CD1c-positive myeloid dendritic cell (primary cell): ENCODE measurements at regions not wholly inside any gene's neighbourhood (a gene's known extent, or its start where the extent isn't known, plus 50 kb on each side); places are given as distances from the start of the nearest gene placed in this dataset.
A peak's percentile ranks its signal among the peaks of the same experiment; 100 is the strongest.
"Not testable (repeated sequence)": the region's sequence is repeated elsewhere in the genome, so short reads cannot be mapped to it uniquely, and the experiment has no call there.

ENCODE experiments used
- DNase-seq: peaks from one replicate; pipeline ENCODE4 v3.0.0-alpha.2; 2016; ENCODE audit errors: extremely low spot score

GRCh38 chr7:130945411-130945811 is 211.4 kb upstream of the KLF14 start:
- DNase-seq = no peak

GRCh38 chr7:130946114-130946513 is 212.1 kb upstream of the KLF14 start:
- DNase-seq = no peak

DNA sequence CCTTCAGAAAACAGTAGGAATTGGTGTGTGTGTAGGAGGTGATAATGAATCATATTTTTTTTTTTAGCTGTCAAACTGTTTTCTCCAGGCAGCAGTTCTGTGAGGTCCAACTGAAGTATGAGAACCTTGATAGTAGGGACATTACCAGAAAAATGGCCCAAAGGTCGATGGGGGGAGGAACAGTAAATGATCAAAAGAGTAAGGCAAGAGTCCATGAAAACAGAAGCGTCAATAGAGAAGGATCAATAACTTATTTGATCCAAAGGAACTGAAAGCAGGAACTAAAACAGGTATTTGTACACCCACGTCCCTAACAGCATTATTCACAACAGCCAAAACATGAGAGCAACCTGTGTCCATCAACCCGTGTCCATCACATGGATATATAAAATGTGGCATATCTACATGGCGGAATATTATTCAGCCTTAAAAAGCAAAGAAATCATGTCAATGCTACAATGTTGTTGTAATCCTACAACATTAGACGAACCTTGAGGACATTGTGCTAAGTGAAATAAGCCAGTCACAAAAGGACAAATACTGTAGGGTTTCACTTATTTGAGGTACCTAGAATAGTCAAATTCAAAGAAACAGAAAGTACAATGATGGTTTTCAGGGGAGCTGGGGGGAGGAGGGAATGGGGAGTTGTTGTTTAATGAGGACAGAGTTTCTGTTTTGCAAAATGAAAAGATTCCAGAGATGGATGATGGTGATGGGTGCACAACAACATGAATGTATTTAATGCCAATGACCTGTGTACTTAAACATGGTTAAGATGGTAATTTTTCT is 214.0 kb upstream of the KLF14 start:
- no peak for DNase-seq

- DNase-seq = no peak
Measured at GRCh38 chr7:130948822-130949221, 214.8 kb upstream of the KLF14 start.

DNA sequence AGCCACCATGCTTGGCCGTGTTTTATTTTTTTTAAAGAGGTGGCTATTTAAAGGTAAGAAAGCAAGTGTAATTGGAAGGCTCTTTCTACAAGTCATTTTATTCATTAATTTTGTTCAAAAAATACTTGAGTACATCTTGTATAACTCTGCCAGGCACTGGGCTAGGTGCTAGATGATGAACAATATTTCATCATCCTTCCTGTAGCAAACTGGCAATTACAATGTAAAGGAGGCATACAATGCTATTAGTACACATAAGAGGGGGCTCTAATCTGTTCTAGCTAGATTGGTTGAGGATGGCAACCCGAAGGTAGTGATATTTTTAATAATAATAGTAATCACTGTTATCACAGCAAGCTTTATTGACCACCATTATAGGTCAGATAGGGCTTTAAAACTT is 215.5 kb upstream of the KLF14 start:
- DNase-seq = no peak

GRCh38 chr7:130950054-130950453 is 216.0 kb upstream of the KLF14 start:
- DNase-seq = no peak

DNA sequence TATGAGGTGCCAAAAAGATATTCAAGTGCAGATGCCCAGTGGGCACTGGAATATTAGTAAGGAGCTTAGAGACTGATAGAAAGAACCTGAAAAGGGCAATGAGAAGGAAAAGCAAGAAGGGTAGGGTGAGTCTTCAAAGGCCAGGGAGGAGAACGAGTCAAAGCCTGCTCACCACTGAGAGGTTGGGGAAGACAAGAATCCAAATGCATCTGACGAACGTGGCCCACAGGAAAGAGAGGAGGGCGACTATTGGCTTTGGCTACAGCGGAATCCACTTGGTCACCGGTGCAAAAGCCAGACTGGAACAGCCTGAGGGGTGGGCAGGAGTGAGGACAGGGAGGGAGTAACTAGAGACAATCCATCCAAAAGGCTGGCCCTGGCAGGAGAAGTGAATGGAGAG is 216.7 kb upstream of the KLF14 start:
- DNase-seq = no peak

DNA sequence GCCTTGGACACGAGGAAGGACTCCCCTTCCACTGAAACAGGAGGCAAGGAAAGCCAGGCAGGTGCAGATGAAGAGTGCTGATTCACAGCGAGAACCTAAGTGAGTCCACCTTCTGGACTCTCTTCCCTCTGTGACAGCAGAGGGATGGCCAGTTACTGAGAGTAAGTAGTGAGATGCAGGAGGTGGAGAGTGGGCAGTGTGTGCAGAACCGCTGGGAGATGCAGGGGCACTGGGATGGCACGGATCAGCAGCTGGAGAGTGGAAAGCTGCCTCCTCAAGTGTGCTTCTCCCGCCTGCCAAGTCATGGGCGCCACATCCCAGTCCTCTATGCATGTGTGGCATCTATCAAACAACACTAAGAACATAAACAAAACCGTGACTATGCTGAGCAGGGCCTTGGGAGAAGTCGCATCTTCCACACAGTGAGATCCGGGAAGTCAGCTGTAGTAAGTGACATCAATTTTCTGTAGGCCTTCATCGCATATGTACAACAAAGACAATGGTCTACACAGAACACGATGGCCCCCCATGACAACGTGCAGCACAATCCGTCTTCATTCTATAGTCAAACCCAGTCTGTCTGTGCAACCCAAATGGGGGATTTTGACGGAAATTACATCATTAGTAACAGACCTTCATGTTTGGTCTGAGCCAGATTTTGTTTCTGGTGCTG is 217.4 kb upstream of the KLF14 start:
- no peak for DNase-seq

DNA sequence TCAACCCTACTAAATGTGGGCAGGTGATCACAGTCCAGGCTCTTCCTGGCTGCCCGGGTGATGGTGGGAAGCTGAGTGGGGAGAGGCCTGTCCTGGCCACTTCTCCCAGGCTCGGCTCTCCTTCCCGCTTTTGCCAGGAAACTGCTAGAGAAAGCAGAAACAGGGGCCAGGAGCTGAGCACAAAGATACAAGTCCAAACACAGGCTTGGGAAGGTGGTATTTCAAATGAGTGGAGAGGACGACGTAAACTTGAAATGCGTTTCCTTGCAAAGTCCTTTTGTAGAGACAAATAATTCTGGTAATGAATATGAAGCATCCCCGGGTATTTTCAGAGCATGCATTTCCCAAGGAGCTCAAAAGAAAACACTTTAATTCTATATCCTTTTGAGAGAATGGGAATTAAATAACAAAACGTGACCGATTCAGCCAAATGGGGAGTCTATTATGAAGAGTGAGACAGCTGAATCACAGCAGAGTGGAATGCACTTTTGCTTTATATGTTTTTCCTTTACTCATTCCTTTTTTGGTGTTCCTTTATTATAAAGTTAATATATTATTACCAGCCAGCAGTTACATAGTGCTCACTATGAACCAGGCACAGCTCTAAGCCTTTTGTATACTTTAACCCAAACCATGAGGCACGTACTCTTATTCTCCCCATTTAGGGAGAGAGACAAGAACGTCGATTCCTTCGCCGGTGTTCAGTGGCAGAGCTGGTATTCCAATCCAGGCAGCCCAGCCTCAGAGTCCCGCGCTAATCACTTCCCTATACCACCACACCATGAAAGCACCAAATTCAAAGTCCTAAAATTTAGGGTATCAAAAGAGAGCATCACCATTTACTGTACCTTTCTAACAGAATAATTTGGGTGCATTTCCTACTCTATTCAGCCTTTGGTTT is 218.2 kb upstream of the KLF14 start:
- no peak for DNase-seq

- no peak for DNase-seq
Measured at GRCh38 chr7:130953196-130953595, 219.2 kb upstream of the KLF14 start.

DNA sequence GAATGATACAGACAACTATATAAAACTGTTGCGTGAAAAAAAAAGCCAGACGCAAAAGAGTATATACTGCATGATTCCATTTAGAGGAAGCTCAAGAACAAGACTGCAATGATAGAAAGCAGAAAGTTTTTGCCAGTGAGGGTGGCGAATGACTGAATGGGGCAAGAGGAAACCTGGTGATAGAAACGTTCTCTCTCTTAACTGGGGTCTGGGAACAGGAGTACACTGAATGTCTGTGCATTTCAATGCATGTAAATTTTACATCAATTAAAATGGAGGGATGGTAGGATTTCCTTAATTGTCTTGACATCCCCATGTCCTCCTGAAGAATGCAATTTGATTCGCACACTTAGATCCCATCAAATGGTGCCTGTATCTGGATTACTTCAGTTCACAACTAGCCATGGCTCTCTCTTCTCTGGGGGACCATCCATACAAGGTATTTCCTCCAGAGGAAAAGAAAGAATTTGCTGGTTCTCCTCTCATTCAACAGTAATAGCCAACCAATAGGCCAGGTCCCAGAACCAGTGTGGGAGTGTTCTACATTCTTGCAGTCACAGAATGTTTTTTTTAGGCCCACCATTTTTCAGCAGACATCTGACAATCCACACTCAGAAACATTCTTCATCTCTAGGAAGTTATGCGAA is 221.0 kb upstream of the KLF14 start:
- DNase-seq = no peak

DNA sequence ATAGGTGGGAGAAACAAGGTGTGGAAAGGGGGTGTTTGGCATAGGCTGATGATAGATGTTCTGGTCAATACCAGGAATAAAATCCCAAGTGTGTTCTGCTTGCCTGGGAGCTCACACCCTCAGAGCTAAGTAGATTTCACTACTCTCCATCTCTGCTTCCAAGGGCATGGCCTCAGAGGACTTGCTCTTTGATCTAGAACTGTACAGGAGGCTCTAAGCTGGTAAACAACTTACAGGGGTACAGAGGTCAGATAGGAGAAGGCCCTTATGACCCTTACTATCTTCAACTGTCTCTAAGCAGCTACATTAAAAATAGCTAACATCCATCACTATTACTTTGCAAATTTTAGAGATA is 221.5 kb upstream of the KLF14 start:
- no peak for DNase-seq

DNA sequence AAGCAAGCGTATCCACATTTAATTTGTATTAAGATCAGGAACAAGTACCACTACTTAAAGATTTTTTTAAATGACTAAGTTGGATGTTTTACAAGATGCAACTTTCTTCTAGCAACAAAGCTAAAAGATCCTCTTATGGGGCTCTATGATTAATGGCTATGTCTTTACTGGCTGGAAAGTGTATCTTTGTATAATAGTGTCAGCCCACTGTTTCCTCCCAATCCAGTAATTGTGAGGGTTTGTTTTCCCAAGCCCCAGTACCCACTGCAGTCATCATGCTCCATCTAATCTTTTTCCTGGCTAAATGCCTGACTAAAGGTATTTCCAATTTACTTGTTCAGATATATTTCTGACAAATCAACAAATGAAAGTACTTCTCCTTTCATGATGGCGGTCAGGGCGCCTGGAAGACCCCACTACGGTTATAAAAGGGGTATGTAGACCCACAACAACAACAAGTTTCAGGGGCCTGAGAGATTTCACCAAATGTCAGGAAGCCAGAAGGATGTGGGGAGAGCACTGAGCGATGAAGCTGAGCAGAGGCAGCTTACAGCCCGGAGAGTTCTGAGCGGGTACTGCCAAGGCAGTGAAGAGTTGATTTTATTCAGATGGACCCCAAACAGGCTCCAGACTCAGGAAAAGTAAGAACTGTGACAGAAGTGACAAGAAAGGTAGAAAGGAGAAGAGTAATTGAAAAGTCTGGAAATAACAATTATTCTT is 222.6 kb upstream of the KLF14 start:
- DNase-seq = no peak

DNA sequence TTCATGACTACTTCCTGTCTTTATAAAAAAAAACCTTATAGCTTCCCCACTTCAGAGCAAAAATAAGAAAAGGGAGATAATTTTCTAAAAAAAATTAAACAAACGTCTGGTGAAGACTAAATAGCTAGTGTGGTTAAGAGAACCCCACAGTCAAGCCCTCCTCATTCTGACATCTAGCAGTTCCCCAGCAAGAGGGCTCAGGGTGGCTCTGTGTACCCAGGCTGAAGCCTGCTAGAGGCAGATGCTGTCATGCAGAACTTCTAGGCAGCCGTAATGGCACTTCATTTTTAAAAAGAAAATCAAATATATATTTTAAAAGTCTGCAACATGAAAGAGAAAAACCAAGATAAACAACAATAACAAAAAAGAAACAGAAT is 223.1 kb upstream of the KLF14 start:
- peak; percentile 21 for DNase-seq

- DNase-seq = not testable (repeated sequence)
Measured at GRCh38 chr7:130957722-130958435, 223.9 kb upstream of the KLF14 start.

- no peak for DNase-seq
Measured at GRCh38 chr7:130958846-130959245, 224.8 kb upstream of the KLF14 start.

DNA sequence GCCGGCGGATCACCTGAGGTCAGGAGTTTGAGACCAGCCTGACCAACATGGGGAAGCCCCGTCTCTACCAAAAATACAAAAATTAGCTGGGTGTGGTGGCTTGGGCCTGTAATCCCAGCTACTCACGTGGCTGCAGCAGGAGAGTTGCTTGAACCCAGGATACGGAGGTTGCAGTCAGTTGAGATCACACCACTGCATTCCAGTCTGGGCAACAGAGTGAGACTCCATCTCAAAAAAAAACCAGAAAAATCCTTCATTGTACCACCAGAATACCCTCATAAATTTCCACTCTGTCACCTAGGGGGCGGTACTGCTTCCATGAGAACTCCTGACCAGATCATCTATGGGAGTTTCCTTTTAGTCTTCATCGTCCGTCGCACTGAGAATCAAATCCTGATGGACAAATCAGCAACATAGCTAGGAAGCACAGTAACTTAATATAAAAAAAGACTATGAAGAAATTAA is 225.8 kb upstream of the KLF14 start:
- DNase-seq = no peak

DNA sequence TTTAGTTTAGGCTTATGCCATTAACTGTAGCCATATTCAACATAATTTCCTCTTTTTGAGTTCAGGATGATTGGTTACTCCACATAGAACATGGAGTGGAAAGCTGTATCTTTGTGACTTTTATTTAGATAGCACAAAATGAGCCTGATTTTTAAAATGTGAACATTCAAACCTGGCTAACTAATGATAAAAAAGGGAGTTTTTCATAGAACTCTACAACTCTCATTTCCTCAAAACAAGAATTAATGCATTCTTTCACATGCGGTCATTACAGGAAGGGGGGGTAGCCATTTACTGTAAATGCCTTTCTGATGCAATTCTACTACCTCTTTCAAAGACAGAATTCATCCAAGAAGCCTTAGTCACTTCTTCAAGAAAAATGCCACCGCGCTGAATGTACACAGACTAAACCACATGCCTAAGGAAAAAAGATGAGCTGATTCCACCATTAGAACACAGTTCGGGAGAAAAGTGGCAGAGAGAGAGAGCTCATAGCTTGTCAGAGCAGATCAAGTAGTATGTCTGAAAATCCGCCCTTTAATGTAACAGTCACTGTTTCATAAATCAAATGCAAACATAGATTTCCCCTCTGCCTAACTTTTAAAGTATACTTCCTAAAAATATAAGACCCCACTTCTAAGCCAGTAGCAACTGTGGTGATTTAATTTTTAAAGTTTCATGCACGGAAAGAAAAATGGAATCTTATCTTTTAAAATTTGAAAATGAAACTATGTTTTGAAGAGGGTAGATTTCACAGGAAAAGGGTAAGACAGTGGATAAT is 226.4 kb upstream of the KLF14 start:
- peak; percentile 95 for DNase-seq

GRCh38 chr7:130961128-130961601 is 227.2 kb upstream of the KLF14 start:
- DNase-seq = peak; percentile 84

- no peak for DNase-seq
Measured at GRCh38 chr7:130962109-130962508, 228.1 kb upstream of the KLF14 start.
